Left colon (tissue), 2 donors: ENCODE measurements at regions not wholly inside any gene's neighbourhood (a gene's known extent, or its start where the extent isn't known, plus 50 kb on each side); places are given as distances from the start of the nearest gene placed in this dataset.
"Not testable (repeated sequence)": the region's sequence is repeated elsewhere in the genome, so short reads cannot be mapped to it uniquely, and the experiment has no call there.

ENCODE experiments used
- ATAC-seq: fragments of 200-7000 bp; cut with Tn5 transposase; one replicate; pipeline ENCODE4 v1.9.1; 2020; ENCODE audit warnings: mild to moderate bottlenecking, moderate library complexity
- DNase-seq, 2 donors: peaks; one replicate each; pipeline ENCODE4 v3.0.0-alpha.2; 2020
- intact Hi-C, 2 donors: fragments of 100-400 bp; cut with DNase I in 1 of 2; cut with micrococcal nuclease in 1 of 2; formaldehyde crosslinking; loops; one replicate each; pipeline versions ENCODE4 v1.11.2 to v1.14.0; 2022; cut with DNase I, micrococcal nuclease
- donor health status: DM: no; HTN: no; CAD: no.
- donor health status: DM: yes; HTN: yes; CAD: no.

DNA sequence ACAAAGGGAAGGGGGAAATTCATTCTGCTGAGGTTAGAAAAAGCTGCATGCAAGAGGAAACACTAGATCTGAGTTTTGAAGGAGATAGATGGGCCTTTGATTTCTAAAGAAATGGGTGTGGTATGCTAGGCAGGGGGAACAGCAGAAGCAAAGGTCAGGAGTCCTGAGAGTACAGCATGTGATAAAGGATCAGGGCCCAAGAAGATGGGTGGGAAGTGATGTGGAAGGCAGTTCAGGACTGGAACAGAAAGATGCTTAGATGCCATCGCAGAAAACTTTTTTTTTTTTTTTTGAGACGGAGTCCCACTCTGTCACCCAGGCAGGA is 126.2 kb downstream of the ALDH8A1 start:
- intact Hi-C loops = loop anchor here in 1 of 2 donors (5.0 kb wide), 1 partner anchor 651 kb away; no protein-coding TSS in a partner anchor
- DNase-seq (no peak), ATAC-seq (no peak)

DNA sequence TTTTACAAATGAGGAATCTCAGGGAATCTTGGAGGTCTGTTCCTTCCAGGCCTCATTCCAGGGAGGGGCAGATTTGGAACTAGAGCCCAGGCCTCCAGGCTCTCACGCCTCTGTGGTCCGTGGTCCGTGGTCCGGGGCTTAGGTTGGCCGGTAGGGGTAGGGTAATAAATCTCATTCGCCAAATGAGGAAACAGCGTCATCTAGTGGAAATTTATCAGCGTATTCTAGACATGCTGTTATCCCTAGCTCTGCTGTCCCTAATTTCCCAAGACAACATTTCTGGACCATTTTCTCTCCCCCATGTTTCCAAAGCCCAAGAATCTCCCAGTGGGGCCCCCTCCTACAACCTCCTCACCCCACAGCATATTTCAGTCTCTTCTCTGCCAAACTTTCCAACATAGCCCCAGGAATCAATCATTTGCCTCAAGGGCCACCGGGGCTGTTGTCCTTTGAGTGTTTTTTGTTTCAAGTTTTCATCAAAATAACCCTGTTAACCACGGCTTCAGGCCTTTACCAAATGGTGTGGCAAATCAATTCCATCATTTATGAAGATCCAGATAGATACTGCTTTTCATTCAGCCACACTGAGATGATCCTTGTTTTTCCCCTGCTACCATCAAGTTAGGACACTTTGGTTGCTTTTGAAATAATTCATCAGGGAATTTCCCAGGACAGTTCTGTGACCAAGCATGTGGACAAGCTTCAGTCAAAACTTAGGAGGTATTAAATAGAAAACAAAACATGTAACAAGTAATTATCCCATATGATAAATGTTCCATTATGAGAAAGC is 126.8 kb downstream of the ALDH8A1 start:
- peak; percentile 97 for ATAC-seq
- intact Hi-C loops = loop anchor here in 1 of 2 donors (5.0 kb wide), 1 partner anchor 651 kb away; no protein-coding TSS in a partner anchor
- DNase-seq = peak in 1 of 2 donors; percentile 8

DNA sequence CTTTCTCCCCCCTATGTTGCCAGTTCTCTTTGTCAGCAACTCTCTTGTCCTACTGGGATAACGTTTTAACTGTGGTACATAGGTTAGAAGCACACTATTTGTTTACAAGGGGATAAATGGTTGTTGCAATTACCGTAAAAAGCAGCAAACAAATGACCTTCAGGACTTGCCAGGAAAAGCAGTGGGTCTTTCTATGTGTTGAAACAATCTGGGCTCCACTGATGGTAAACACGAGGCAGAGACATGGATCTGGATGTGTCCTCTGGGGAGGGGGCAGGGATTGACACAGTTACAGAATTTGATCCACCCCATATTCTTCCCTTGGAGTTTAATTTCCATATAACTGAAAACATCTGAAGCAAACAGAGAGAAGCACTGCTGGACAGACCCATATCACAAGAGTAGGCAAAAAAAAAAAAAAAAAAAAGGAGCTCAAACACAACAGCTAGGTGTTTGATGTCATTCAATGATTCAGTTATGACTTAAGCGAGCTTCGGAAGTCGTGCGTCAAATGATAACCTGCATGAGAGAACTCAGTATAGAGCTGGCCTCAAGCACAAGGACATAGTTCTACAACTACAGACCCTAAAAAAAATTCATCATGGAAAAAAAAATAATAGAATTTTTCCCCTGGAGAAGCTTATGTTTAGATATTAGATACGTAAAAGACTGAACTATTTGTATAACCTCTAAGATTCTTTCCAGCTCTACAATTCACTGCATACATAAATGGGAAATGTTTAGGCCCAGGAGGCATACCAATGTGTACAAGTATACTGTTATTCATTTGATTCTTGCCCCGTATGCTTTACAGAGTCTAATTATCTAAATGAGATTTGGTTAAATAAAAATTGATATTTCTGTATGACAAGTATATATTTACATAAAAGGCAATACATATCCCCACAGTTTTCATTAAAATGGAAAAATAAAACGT is 127.7 kb downstream of the ALDH8A1 start:
- DNase-seq = no peak
- intact Hi-C loops = loop anchor here in 1 of 2 donors (5.0 kb wide), 1 partner anchor 650 kb away; no protein-coding TSS in a partner anchor
- ATAC-seq = no peak

DNA sequence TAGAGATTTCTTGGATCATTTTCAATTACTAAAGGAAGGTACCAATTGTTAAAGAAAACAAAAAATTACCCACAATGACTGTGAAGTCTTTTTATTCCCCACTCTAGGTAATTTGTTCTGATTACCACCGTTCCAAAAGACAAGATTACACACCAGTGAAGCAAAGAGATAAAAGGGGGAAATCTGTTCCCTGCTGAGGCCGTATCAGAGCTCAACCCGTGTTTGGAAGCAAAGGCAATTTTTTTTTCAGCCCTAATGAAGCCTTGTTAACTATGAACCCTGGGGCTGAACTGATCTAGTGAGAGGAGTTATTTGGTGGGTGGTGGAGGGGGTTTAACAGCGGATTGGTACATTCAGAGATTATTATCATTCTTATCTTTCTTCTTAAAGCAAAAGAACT is 128.5 kb downstream of the ALDH8A1 start:
- intact Hi-C loops = loop anchor here in 1 of 2 donors (5.0 kb wide), 1 partner anchor 649 kb away; no protein-coding TSS in a partner anchor
- no peak for ATAC-seq

DNA sequence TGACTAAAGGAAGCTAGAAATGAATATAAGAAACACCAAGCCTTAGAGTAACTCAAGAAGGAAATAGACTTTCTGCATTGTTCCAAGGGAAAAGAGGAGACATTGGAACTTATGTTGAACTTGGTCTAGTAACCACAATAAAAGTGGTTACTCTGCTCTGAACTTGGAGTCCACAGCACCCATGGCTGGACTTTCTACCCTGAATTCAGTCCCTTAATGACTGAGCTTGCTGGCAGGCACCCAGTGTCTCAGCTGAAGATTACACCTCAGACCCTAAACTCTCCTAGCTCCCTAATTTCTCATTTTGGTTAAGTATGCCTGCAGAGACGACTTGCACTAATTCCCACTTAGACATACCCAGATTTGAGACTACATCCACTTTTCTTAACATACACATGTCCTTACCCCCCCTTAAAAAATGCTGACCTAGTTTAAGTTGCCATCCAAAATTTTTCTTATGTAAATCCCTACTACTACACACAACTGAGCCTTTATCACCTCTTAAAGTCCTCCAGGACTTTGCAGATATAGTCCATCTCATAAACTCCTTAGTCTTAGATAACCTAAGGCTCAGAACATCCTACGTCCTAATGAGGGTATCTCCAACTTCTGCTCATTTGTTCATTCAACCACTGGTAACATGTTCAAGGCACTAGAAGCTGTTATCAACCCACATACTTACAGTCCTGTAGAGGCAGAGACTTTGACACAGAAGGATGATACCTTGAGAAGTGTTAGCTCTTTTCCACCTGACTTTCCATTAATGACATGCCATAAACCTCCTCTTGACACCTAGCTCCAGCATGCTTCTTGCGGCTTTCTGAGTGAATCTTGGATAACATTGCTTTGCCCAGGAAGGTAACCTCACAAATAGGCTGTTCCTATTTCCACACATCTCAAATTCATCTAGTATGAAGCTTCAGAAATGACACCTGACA is 129.8 kb downstream of the ALDH8A1 start:
- intact Hi-C loops = loop anchor here in 1 of 2 donors (5.0 kb wide), 1 partner anchor 648 kb away; no protein-coding TSS in a partner anchor
- peak; percentile 44 for ATAC-seq

More for the DNA sequence above, 128.5 kb downstream of the ALDH8A1 start:
- no peak for DNase-seq

DNA sequence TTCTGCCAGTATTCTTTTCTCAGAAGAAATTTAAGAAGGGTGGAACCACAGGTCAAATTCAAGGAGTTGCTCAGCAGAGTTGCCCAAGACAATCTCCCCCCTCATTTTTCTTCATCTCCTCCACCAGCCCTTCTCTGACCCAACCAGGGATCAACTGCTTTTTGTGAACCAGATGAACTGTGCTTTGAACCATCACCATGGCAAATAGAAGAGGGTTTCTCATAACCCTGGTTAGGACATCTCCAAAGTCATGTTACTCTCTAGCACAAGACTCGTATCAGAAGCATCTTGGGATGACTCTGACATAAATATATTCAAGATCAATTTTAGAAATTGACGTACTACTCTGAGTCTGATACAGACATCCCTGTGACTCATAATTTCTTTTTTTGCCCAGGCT is 130.7 kb downstream of the ALDH8A1 start:
- ATAC-seq = no peak
- DNase-seq = no peak
- intact Hi-C loops = no loop called here

More for the DNA sequence above, 129.8 kb downstream of the ALDH8A1 start:
- no peak for DNase-seq

DNA sequence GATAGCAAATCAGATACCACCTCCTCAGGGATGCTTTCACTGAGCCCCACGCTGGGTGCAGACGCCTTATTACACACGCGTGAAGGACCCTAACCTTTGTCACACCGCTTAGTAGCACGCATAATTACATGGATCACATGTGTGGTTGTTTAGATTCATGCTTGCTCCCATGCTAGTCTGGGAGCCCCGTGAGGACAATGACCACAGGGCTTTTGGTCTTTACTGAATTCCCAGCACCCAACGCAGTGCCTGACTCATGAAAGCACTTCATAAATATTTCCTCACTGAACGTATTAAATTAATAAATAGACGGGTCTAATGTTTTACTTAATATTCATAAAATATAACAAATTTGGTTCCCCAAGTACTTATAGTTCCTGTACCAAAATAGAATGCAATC is 132.5 kb downstream of the ALDH8A1 start:
- no peak for DNase-seq
- intact Hi-C loops = no loop called here
- ATAC-seq = no peak

DNA sequence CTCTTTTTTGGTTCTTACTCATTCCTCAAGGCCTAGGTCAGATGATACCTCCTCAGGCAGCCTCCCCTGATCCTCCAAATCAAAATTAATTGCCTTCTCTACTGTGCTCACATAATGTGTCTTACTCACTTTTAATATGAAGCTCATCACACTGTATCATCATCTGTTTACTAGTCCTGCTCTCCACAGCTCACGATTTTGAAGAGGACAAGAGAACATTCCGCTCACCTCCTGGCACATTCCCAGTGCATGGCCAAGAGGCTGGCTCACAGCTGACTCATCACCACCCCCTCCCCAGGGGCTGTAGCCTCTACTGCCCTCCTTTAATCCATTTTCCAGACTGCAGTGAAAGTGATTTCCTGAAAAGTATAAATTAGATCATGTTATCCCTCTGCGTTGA is 133.1 kb downstream of the ALDH8A1 start:
- DNase-seq (no peak), ATAC-seq (no peak)
- intact Hi-C loops = no loop called here

DNA sequence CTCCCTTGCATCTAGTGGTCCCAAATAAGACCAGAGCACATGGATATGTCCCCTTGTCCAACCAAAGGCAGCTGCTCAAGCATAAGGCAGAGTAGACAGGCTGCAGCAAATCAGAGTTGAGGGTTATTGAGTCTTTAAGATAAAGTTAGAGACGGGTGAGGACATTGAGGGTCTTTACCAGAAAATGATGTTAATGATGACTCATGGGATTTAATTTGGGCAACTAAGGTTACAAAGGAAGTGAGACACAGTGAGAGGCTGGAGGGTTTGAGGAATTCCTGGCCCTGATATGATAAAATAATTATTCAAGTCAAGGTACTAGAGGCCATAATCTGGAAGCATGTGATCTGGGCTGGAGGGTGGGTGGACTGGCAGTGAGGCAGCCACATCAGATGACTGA is 133.6 kb downstream of the ALDH8A1 start:
- intact Hi-C loops = no loop called here
- no peak for ATAC-seq

DNA sequence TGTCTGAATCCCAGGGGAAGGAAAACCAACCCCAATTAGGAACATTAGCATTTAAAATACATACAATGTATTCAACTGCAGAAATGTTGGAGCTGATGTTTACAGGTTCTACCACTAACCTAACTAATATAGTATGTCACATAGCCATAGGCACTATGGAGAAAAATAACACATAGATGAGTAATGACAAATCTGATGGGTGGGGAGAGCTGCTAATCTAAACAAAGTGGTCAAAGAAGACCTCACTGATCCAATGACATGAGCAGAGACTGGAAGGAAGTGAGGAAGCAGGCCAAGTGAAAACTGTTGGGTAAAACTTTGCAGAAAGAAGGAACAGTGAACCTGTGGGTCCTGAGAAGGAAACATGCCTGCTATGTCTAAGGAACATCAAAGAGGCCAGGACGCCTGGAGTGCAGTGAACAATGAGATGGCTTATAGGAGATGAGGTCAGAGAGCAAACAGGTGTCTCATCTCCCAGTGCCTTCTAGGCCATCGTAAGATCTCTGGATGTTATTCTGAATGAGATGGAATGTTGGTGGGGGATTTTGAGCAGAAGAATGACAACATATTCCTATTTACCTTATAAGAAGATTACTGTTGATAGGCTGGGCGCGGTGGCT is 135.7 kb downstream of the ALDH8A1 start:
- ATAC-seq (no peak), DNase-seq (no peak)
- intact Hi-C loops = no loop called here

More for the DNA sequence above, 133.6 kb downstream of the ALDH8A1 start:
- DNase-seq = no peak

DNA sequence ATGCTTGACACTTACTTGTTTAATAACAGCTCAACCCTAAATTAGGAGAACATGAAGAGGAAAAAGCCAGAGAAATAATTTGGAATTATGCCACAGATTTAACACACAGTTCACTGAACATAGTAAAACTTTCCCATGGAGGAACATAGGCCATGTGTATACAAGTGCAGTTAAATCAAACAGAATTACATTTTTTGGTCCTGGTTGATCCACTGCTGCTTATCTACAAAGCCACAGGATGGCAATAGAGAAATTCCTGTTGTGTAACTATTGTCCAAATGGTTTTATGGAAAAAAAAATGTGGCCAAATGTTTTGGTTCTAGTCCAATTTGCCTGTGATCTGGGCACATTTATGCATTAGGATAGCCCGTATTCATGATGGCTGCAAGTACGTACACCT is 136.8 kb downstream of the ALDH8A1 start:
- intact Hi-C loops = no loop called here
- ATAC-seq = no peak
- DNase-seq = no peak

DNA sequence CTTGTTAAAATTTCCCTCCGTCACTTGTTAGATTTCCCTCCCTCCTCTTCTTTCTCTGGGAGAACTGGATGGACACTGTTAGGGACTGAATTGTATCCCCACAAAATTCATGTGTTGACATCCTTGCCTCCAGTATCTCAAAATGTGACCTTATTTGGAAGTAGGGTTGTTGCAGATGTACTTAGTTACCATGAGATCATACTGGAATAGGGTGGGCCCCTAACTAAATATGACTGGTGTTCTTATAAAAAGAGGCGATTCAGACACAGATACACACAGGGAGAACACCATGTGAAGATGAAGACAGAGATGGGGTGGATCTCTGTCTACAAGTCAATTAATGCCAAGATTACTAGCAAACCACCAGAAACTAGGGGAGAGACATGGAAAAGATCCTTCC is 139.5 kb downstream of the ALDH8A1 start:
- intact Hi-C loops = no loop called here
- ATAC-seq (no peak), DNase-seq (no peak)

DNA sequence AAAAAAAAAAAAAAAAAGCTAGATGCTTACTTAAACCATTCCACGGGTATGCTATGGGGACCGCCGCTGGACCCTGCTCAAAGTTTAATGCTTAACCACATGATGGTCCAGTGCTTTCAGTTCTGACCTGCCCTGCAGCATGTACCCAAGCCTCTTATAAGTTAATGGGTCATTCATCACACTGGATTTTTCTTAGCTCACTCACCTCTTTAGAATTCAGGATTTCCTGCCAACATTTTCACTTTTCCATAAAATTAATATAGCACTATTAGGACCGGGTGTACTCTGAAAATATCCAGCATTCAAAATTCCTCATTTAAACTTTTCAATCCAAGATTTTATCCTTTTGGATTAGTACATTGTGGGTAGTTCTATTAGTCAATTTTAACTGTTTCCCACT is 140.8 kb downstream of the ALDH8A1 start:
- intact Hi-C loops = no loop called here
- ATAC-seq (no peak), DNase-seq (no peak)

DNA sequence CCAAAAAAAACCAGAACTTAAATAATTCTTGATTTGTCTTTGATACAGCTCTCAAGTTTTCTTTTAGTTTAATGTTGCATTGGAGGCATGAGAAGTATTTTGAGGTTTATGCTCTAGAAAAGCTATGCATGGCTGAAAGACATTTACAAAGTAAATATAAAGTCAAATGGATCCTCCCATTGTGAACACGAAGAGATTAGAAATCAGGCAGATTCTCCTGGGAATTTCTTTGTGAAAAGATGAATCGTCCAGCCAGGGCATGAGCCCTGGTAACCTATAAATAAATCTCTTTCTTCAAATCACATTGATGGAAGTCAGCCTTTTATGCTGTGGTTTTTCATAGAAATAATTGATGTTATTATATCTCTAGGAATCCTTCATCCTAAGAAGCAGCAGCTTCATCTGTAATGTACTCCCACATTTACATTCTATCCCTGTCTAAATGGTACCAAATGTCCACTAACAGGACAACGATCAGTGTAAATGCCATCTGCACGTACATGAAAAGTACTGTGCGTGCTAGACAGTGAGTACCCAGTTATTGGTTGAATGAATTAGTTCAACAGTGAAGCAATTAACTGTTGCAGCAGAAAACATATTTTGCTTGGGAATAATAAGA is 143.6 kb downstream of the ALDH8A1 start:
- intact Hi-C loops = no loop called here
- DNase-seq = no peak
- ATAC-seq = no peak

DNA sequence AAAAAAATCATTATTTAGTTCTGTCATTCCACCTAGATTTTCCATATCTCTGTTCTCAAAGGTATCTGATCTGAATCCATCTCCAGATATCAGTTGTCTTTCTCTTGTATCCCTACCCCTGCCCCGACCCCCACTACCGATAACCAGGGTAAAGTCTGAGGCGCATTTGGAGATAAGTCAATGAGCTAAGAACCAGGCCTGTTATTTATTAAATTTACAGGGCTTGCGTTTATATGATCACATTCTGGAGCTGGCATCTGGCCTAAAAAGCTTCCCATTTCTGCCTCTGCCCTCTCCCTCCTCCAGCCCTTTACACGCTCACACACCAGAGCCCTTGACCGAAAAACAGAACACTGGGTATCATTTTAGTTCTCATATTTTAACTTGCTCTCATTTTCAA is 144.7 kb downstream of the ALDH8A1 start:
- ATAC-seq (no peak), DNase-seq (no peak)
- intact Hi-C loops = no loop called here

DNA sequence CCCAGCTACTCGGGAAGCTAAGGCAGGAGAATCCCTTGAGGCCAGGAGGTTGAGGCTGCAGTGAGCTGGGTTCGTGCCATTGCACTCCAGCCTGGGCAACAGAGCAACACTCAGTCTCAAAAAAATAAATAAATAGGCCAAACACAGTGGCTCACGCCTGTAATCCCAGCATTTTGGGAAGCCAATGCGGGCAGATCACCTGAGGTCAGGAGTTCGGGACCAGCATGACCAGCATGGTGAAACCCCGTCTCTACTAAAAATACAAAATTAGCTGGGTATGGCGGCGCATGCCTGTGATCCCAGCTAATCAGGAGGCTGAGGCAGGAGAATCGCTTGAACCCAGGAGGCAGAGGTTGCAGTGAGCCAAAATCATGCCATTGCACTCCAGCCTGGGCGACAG is 145.6 kb downstream of the ALDH8A1 start:
- DNase-seq, ATAC-seq, intact Hi-C loops: not testable (repeated sequence)

DNA sequence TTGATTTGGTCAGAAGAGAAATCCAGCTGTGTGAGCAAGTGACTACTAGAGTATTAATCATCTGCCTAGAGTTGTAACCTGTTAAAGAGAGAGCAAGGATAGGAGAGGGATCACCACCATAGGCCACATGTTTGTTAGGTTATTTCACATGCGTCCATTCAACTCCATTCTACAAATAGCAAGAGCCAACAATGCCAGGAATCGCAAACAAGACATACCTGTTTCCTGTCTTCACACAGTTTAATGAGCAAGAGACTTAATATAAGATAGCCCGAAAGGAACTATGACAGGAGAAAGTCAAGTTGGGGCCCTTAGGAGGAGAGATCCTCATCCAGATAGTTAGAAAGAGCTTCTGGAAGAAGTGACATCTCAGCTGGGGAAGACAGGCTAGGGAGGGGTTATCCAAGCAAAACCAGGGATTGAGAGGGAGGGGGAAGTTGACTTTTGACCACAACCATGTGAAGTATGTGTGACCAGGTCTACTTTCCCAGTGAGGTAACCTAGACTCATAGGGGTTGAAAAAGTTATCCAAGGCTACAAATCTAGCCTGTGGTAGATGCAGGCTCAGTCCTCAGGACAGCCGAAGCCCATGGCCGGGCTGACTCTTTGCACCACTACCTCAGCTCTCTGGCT is 147.4 kb downstream of the ALDH8A1 start:
- ATAC-seq (no peak), DNase-seq (no peak)
- intact Hi-C loops = no loop called here
